ENCODE measurements at regions not wholly inside any gene's neighbourhood (a gene's known extent, or its start where the extent isn't known, plus 50 kb on each side); places are given as distances from the start of the nearest gene placed in this dataset.
"Not testable (repeated sequence)": the region's sequence is repeated elsewhere in the genome, so short reads cannot be mapped to it uniquely, and the experiment has no call there.

GRCh38 chr1:199533361-199533760, 494.1 kb upstream of the NR5A2 start:
- not testable (repeated sequence) for DNase-seq (ENCODE audit: low read depth)

GRCh38 chr1:199545780-199546179, 481.7 kb upstream of the NR5A2 start:
- DNase-seq (ENCODE audit: low read depth) = no peak

GRCh38 chr1:199546323-199546722, 481.2 kb upstream of the NR5A2 start:
- DNase-seq (ENCODE audit: low read depth) = no peak

- DNase-seq (ENCODE audit: low read depth) = no peak
Observed at GRCh38 chr1:199549421-199549820, 478.1 kb upstream of the NR5A2 start.

- DNase-seq (ENCODE audit: low read depth) = no peak
Observed at GRCh38 chr1:199550199-199551065, 477.1 kb upstream of the NR5A2 start.

GRCh38 chr1:199551967-199552565, 475.4 kb upstream of the NR5A2 start:
- no peak for DNase-seq (ENCODE audit: low read depth)

- no peak for DNase-seq (ENCODE audit: low read depth)
Observed at GRCh38 chr1:199553104-199553503, 474.4 kb upstream of the NR5A2 start.

GRCh38 chr1:199561334-199561733, 466.2 kb upstream of the NR5A2 start:
- no peak for DNase-seq (ENCODE audit: low read depth)

- no peak for DNase-seq (ENCODE audit: low read depth)
Observed at GRCh38 chr1:199573047-199573446, 454.5 kb upstream of the NR5A2 start.

GRCh38 chr1:199574950-199575349, 452.6 kb upstream of the NR5A2 start:
- no peak for DNase-seq (ENCODE audit: low read depth)

- no peak for DNase-seq (ENCODE audit: low read depth)
Observed at GRCh38 chr1:199580300-199580699, 447.2 kb upstream of the NR5A2 start.

GRCh38 chr1:199585392-199585791, 442.1 kb upstream of the NR5A2 start:
- no peak for DNase-seq (ENCODE audit: low read depth)

GRCh38 chr1:199590708-199591107, 436.8 kb upstream of the NR5A2 start:
- no peak for DNase-seq (ENCODE audit: low read depth)

- no peak for DNase-seq (ENCODE audit: low read depth)
Observed at GRCh38 chr1:199591468-199591867, 436.0 kb upstream of the NR5A2 start.

- DNase-seq (ENCODE audit: low read depth) = no peak
Observed at GRCh38 chr1:199593475-199593874, 434.0 kb upstream of the NR5A2 start.

- DNase-seq (ENCODE audit: low read depth) = not testable (repeated sequence)
Observed at GRCh38 chr1:199596448-199596847, 431.1 kb upstream of the NR5A2 start.

GRCh38 chr1:199597152-199597551, 430.4 kb upstream of the NR5A2 start:
- no peak for DNase-seq (ENCODE audit: low read depth)

- DNase-seq (ENCODE audit: low read depth) = no peak
Observed at GRCh38 chr1:199608414-199608813, 419.1 kb upstream of the NR5A2 start.

- DNase-seq (ENCODE audit: low read depth) = no peak
Observed at GRCh38 chr1:199612976-199613774, 414.3 kb upstream of the NR5A2 start.

GRCh38 chr1:199616947-199617346, 410.6 kb upstream of the NR5A2 start:
- DNase-seq (ENCODE audit: low read depth) = no peak

GRCh38 chr1:199619223-199619622, 408.3 kb upstream of the NR5A2 start:
- no peak for DNase-seq (ENCODE audit: low read depth)

- DNase-seq (ENCODE audit: low read depth) = not testable (repeated sequence)
Observed at GRCh38 chr1:199626228-199626627, 401.3 kb upstream of the NR5A2 start.

- DNase-seq (ENCODE audit: low read depth) = no peak
Observed at GRCh38 chr1:199629624-199630023, 397.9 kb upstream of the NR5A2 start.
